PC-9 (cell line): ENCODE measurements at regions not wholly inside any gene's neighbourhood (a gene's known extent, or its start where the extent isn't known, plus 50 kb on each side); places are given as distances from the start of the nearest gene placed in this dataset.

Experiments used
- BruUV-seq: library from RNA; stranded (reverse); fragments of 400-500 nt; replicated peaks from 2 replicates; lab custom pipeline; 2021; lab: Mats Ljungman, UMichigan
- CTCF ChIA-PET: fragments of 300-600 bp; sonication (Branson Sonifier 250); formaldehyde crosslinking; loops from one replicate; lab custom pipeline; 2022; ENCODE audit warnings: antibody characterized with exemption; lab: Charles Lee
- POLR2A ChIA-PET: fragments of 300-600 bp; sonication (Branson Sonifier 250); formaldehyde crosslinking; loops from one replicate; lab custom pipeline; 2022; ENCODE audit warnings: antibody characterized with exemption; ENCODE audit not compliant: unreplicated experiment; lab: Charles Lee
- DNase-seq, 2 experiments: peaks; one replicate each; pipeline versions ENCODE4 v3.0.0 to v3.0.0-alpha.2; 2015 to 2022; ENCODE audit warnings: mixed read lengths in 1 of 2
- H2AFZ ChIP-seq: fragments of 200-600 bp; sonication (generic); 2 replicates; pipeline ENCODE4 v1.8.1; 2017; ENCODE audit warnings: antibody characterized with exemption
- H3F3A ChIP-seq: fragments of 200-600 bp; sonication (generic); 2 replicates; pipeline ENCODE4 v1.8.1; 2017; ENCODE audit warnings: antibody characterized with exemption, mild to moderate bottlenecking, low read depth; ENCODE audit not compliant: insufficient read depth
- H3K27ac ChIP-seq: fragments of 200-600 bp; sonication (generic); 2 replicates; pipeline ENCODE4 v1.6.1; 2016; ENCODE audit warnings: mixed run types
- H3K27me3 ChIP-seq: fragments of 200-600 bp; sonication (generic); 2 replicates; pipeline ENCODE4 v1.6.1; 2016; ENCODE audit warnings: low read depth, mixed run types; ENCODE audit not compliant: insufficient read depth
- H3K36me3 ChIP-seq: fragments of 200-600 bp; sonication (generic); 2 replicates; pipeline ENCODE4 v1.6.1; 2016; ENCODE audit warnings: low read depth, mixed run types
- H3K4me1 ChIP-seq: fragments of 200-600 bp; sonication (generic); replicated peaks from 2 replicates; pipeline ENCODE4 v1.6.1; 2016; ENCODE audit warnings: mixed run types; ENCODE audit not compliant: insufficient read depth
- H3K4me2 ChIP-seq: fragments of 200-600 bp; sonication (generic); 2 replicates; pipeline ENCODE4 v1.6.1; 2017; ENCODE audit warnings: mixed run types
- H3K4me3 ChIP-seq: fragments of 200-600 bp; sonication (generic); 2 replicates; pipeline ENCODE4 v1.6.1; 2016; ENCODE audit warnings: mixed run types
- H3K79me2 ChIP-seq: fragments of 200-600 bp; sonication (generic); 2 replicates; pipeline ENCODE4 v1.6.1; 2017; ENCODE audit warnings: low read depth, mixed run types
- H3K9me2 ChIP-seq: fragments of 200-600 bp; sonication (generic); 2 replicates; pipeline ENCODE4 v1.8.1; 2017; ENCODE audit warnings: mild to moderate bottlenecking; ENCODE audit not compliant: insufficient read depth
- H3K9me3 ChIP-seq: fragments of 200-600 bp; sonication (generic); 2 replicates; pipeline ENCODE4 v1.8.1; 2016; ENCODE audit warnings: low read depth; ENCODE audit not compliant: insufficient read depth
- H4K20me1 ChIP-seq: fragments of 200-600 bp; sonication (generic); 2 replicates; pipeline ENCODE4 v1.8.1; 2017; ENCODE audit not compliant: insufficient read depth
- CTCF ChIP-seq: fragments of 200-600 bp; sonication (generic); conservative IDR thresholded peaks from 2 replicates; pipeline ENCODE4 v1.6.1; 2017; ENCODE audit warnings: mixed run types, antibody characterized with exemption, mild to moderate bottlenecking, moderate library complexity
- EZH2 ChIP-seq: fragments of 200-600 bp; sonication (generic); IDR thresholded peaks from 2 replicates; pipeline ENCODE4 v1.8.0; 2017; ENCODE audit warnings: antibody characterized with exemption, low read depth
- intact Hi-C: fragments of 100-400 bp; cut with micrococcal nuclease; formaldehyde crosslinking; loops from one replicate; pipeline ENCODE4 v1.10.0; 2022; ENCODE audit not compliant: unreplicated experiment

GRCh38 chr9:89880161-89880560, 275.3 kb downstream of the GADD45G start:
- TF ChIP-seq EZH2 (no peak), CTCF (no peak)
- ChIA-PET CTCF (no interaction called here), POLR2A (no interaction called here)
- no peak overlapping the region for H3K4me2 ChIP-seq
- H3K27me3 ChIP-seq, result peaks cover 65% of the 10 kb centered on the region
- BruUV-seq, result no TSS peak
- no peak overlapping the region for H3K27ac ChIP-seq
- no peak for DNase-seq
- H3K9me2 ChIP-seq, result no peaks in the 10 kb centered on the region
- H3K4me3 ChIP-seq, result no peak overlapping the region
- H3K9me3 ChIP-seq, result no peaks in the 10 kb centered on the region
- no peaks in the 10 kb centered on the region for H4K20me1 ChIP-seq
- H2AFZ ChIP-seq, result no peak overlapping the region
- intact Hi-C loops, result no loop called here
- H3K4me1 ChIP-seq, result no peaks in the 10 kb centered on the region
- H3K79me2 ChIP-seq, result no peaks in the 10 kb centered on the region
- H3F3A ChIP-seq, result peaks cover 15% of the 10 kb centered on the region; the same call in 1 of the 2 replicates
- no peaks in the 10 kb centered on the region for H3K36me3 ChIP-seq

- Histone ChIP-seq H3K27ac (no peak overlapping the region), H4K20me1 (no peaks in the 10 kb centered on the region), H3K4me3 (no peak overlapping the region), H3K27me3 (peaks cover 65% of the 10 kb centered on the region), H3K9me2 (no peaks in the 10 kb centered on the region), H2AFZ (no peak overlapping the region), H3F3A (peaks cover 15% of the 10 kb centered on the region; the same call in 1 of the 2 replicates), H3K4me2 (no peak overlapping the region), H3K9me3 (no peaks in the 10 kb centered on the region), H3K36me3 (no peaks in the 10 kb centered on the region), H3K79me2 (no peaks in the 10 kb centered on the region), H3K4me1 (no peaks in the 10 kb centered on the region)
- ChIA-PET POLR2A (no interaction called here), CTCF (no interaction called here)
- DNase-seq, result no peak
- BruUV-seq, result no TSS peak
- TF ChIP-seq EZH2 (no peak), CTCF (no peak)
- intact Hi-C loops, result no loop called here
Measured at GRCh38 chr9:89880721-89881120, 275.9 kb downstream of the GADD45G start.

DNA sequence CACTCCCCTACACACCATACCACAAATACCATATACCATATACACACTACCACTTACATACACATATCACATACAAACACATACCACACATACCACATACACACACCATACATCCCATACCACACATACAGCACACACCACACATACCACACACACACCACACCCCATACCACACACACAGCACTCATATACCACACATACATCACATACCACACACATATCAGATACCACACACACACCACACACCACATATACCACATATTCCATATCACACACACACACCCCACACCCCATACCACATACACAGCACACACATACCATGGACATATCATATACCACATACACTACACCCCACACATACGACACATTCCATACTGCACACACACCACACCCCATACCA, 276.6 kb downstream of the GADD45G start:
- no peaks in the 10 kb centered on the region for H3K9me3 ChIP-seq

More for the DNA sequence above, 276.6 kb downstream of the GADD45G start:
- Histone ChIP-seq H3K27me3 (peaks cover 70% of the 10 kb centered on the region), H3K4me1 (no peaks in the 10 kb centered on the region), H2AFZ (no peak overlapping the region), H3K4me3 (no peak overlapping the region), H3K36me3 (no peaks in the 10 kb centered on the region), H3F3A (peaks cover 15% of the 10 kb centered on the region; the same call in 1 of the 2 replicates), H3K27ac (no peak overlapping the region), H3K79me2 (no peaks in the 10 kb centered on the region), H4K20me1 (no peaks in the 10 kb centered on the region), H3K4me2 (no peak overlapping the region), H3K9me2 (no peaks in the 10 kb centered on the region)
- BruUV-seq, result no TSS peak
- ChIA-PET POLR2A (no interaction called here), CTCF (no interaction called here)
- TF ChIP-seq EZH2 (no peak), CTCF (no peak)
- intact Hi-C loops, result no loop called here
- DNase-seq, result no peak
